GM23338 (cell line): ENCODE measurements at regions not wholly inside any gene's neighbourhood (a gene's known extent, or its start where the extent isn't known, plus 50 kb on each side); places are given as distances from the start of the nearest gene placed in this dataset.

Experiments
- CREB1 ChIP-seq: fragments of 250-450 bp; sonication (Bioruptor Pico); IDR thresholded peaks from 2 replicates; pipeline ENCODE4 v1.5.0; 2020; ENCODE audit warnings: low read depth, mild to moderate bottlenecking, moderate library complexity
- EZH2 ChIP-seq: fragments of 200-600 bp; sonication (generic); IDR thresholded peaks from one replicate; pipeline ENCODE4 v1.8.0; 2017; ENCODE audit warnings: antibody characterized with exemption, mild to moderate bottlenecking, low read depth; ENCODE audit not compliant: unreplicated experiment
- POLR2AphosphoS5 ChIP-seq: IDR thresholded peaks from 2 replicates; pipeline ENCODE4 v1.6.1; 2016; ENCODE audit warnings: antibody characterized with exemption, low read depth
- REST ChIP-seq: IDR thresholded peaks from one replicate; pipeline ENCODE4 v1.6.1; 2018; ENCODE audit warnings: antibody characterized with exemption; ENCODE audit not compliant: unreplicated experiment
- ZNF331 ChIP-seq: fragments of 250-450 bp; sonication (Bioruptor Pico); IDR thresholded peaks from 2 replicates; pipeline ENCODE4 v1.5.0; 2020; ENCODE audit warnings: low read depth, mild to moderate bottlenecking, moderate library complexity
- TF ChIP-seq, protein P1 (sequence below), 2 experiments: fragments of 200-600 bp in 1 of 2; sonication (generic) in 1 of 2; conservative IDR thresholded peaks; 2 replicates each; pipeline versions ENCODE4 v1.5.1 to v1.6.1; 2016 to 2017; ENCODE audit warnings: antibody characterized with exemption in 2 of 2, low read depth in 2 of 2, mild to moderate bottlenecking in 2 of 2, moderate library complexity in 1 of 2
- TF ChIP-seq, protein P2 (sequence below): IDR thresholded peaks from 2 replicates; pipeline ENCODE4 v1.6.1; 2016; ENCODE audit warnings: antibody characterized with exemption

GRCh38 chr12:78418919-78419318 is 445.7 kb upstream of the SYT1 start:
- TF ChIP-seq, protein P1, sequence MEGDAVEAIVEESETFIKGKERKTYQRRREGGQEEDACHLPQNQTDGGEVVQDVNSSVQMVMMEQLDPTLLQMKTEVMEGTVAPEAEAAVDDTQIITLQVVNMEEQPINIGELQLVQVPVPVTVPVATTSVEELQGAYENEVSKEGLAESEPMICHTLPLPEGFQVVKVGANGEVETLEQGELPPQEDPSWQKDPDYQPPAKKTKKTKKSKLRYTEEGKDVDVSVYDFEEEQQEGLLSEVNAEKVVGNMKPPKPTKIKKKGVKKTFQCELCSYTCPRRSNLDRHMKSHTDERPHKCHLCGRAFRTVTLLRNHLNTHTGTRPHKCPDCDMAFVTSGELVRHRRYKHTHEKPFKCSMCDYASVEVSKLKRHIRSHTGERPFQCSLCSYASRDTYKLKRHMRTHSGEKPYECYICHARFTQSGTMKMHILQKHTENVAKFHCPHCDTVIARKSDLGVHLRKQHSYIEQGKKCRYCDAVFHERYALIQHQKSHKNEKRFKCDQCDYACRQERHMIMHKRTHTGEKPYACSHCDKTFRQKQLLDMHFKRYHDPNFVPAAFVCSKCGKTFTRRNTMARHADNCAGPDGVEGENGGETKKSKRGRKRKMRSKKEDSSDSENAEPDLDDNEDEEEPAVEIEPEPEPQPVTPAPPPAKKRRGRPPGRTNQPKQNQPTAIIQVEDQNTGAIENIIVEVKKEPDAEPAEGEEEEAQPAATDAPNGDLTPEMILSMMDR (conservative IDR thresholded peaks at IDR 0.05; ENCODE audit: low read depth in 2 of 2): no peak
- TF ChIP-seq POLR2AphosphoS5 (no peak), REST (no peak), EZH2 (no peak), CREB1 (no peak), ZNF331 (CRISPR knock-in tag) (no peak)
- TF ChIP-seq, protein P2, sequence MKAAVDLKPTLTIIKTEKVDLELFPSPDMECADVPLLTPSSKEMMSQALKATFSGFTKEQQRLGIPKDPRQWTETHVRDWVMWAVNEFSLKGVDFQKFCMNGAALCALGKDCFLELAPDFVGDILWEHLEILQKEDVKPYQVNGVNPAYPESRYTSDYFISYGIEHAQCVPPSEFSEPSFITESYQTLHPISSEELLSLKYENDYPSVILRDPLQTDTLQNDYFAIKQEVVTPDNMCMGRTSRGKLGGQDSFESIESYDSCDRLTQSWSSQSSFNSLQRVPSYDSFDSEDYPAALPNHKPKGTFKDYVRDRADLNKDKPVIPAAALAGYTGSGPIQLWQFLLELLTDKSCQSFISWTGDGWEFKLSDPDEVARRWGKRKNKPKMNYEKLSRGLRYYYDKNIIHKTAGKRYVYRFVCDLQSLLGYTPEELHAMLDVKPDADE: no peak
